ENCODE measurements at regions not wholly inside any gene's neighbourhood (a gene's known extent, or its start where the extent isn't known, plus 50 kb on each side); places are given as distances from the start of the nearest gene placed in this dataset.
A peak's percentile ranks its signal among the peaks of the same experiment; 100 is the strongest.

- TF ChIP-seq FOXK2 (conservative IDR thresholded peaks at IDR 0.05 in 1 of 2, IDR thresholded peaks at IDR 0.05 in 1 of 2; ENCODE audit: low read depth in 2 of 2): no peak
Measured at GRCh38 chr17:34521955-34522354, 57.4 kb upstream of the TMEM132E start (continued).

DNA sequence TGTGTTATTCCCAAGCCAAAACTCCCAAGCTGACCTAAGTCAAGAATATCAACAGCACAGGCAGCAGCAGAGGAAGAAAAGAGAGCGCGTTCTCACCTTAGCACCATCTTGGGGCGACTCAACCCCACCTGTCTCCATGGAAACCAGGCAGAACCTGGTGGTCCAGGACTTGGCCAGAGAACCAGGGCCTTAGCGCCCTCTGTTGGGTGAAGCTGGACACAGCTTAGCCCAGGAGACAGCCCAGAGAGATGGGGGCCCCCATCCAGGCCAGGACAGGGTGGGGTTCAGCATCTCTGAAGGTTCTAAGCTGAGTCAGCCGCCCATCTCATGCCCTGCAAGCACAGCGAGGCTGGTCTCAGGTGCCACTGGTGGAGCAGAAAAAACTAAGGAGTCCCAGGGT lies 60.1 kb upstream of the TMEM132E start:
- Histone ChIP-seq H4K20me1 (replicated peaks; ENCODE audit: control insufficient read depth, insufficient read depth, low read length) (peaks cover 15% of the 10 kb centered on the region; the same call in 1 of the 2 replicates), H3K4me3 (no peak overlapping the region), H3K9ac (ENCODE audit: insufficient read depth in 1 of 2, low read depth in 2 of 2, low read length in 2 of 2) (no peak overlapping the region), H3K27ac (ENCODE audit: extremely low read depth, low read depth, low read length) (no peak overlapping the region), H3K9me3 (replicated peaks; ENCODE audit: control insufficient read depth, insufficient read depth, low read depth, low read length) (no peaks in the 10 kb centered on the region), H3K36me3 (ENCODE audit: control insufficient read depth, insufficient read depth, low read length) (no peaks in the 10 kb centered on the region), H3K9me1 (ENCODE audit: control insufficient read depth, insufficient read depth, low read length) (no peaks in the 10 kb centered on the region), H3K27me3 (ENCODE audit: control insufficient read depth in 2 of 2, insufficient read depth in 2 of 2, low read length in 2 of 2) (peaks cover 0 to 15% of the 10 kb centered on the region in 2 experiments; a peak in 2 of 5 replicates), H2AFZ (ENCODE audit: low read depth, low read length) (no peak overlapping the region), H3K4me1 (replicated peaks in 1 of 2; ENCODE audit: control insufficient read depth in 2 of 2, insufficient read depth in 2 of 2, low read length in 2 of 2) (no peaks in the 10 kb centered on the region), H3K79me2 (ENCODE audit: control insufficient read depth, insufficient read depth, low read length) (no peaks in the 10 kb centered on the region), H3K4me2 (ENCODE audit: insufficient read depth, low read length) (no peak overlapping the region)
- BruUV-seq (replicated peaks): no TSS peak
- FAIRE-seq (peak; percentile 57), ATAC-seq (peak; percentile 88), DNase-seq (ENCODE audit: extremely low read depth in 1 of 4, low spot score in 3 of 4) (peak; percentile 57 to 80 (median 66))
- POLR2A ChIA-PET: no interaction called here
- 2% methylated on average over 5 of the region's 6 CpGs for WGBS (ENCODE audit: insufficient coverage, low coverage, missing lambda C conversion rate)
- in situ Hi-C loops (cut with MboI) (no loop called here), intact Hi-C loops (cut with micrococcal nuclease) (loop anchor here (1.0 kb wide), 1 partner anchor 99 kb away; no protein-coding TSS in a partner anchor)
- CTCF ChIA-PET (ENCODE audit: low intra/inter-chr PET ratio): interaction anchor here (0.9 to 1.8 kb wide), 2 partner anchors 75 to 99 kb away, joined by 5 to 6 read pairs; no protein-coding TSS in a partner anchor
- TF ChIP-seq REST (IDR thresholded peaks at IDR 0.05; ENCODE audit: borderline replicate concordance) (peak; percentile 59; the same call in 1 of the 2 replicates), REST (CRISPR knock-in tag; IDR thresholded peaks at IDR 0.05; ENCODE audit: low read depth) (no peak), SMC3 (conservative IDR thresholded peaks at IDR 0.05; ENCODE audit: insufficient read depth, low read depth, low read length) (peak; percentile 50), ZBTB8A (IDR thresholded peaks at IDR 0.05; ENCODE audit: partially characterized antibody) (no peak), CHAMP1 (IDR thresholded peaks at IDR 0.05) (no peak)
- TF ChIP-seq, protein P1, sequence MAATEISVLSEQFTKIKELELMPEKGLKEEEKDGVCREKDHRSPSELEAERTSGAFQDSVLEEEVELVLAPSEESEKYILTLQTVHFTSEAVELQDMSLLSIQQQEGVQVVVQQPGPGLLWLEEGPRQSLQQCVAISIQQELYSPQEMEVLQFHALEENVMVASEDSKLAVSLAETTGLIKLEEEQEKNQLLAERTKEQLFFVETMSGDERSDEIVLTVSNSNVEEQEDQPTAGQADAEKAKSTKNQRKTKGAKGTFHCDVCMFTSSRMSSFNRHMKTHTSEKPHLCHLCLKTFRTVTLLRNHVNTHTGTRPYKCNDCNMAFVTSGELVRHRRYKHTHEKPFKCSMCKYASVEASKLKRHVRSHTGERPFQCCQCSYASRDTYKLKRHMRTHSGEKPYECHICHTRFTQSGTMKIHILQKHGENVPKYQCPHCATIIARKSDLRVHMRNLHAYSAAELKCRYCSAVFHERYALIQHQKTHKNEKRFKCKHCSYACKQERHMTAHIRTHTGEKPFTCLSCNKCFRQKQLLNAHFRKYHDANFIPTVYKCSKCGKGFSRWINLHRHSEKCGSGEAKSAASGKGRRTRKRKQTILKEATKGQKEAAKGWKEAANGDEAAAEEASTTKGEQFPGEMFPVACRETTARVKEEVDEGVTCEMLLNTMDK (IDR thresholded peaks at IDR 0.05; ENCODE audit: borderline replicate concordance, insufficient read depth, low read depth, low read length, poor library complexity, severe bottlenecking): peak; percentile 70
